A549 (cell line): ENCODE measurements at regions not wholly inside any gene's neighbourhood (a gene's known extent, or its start where the extent isn't known, plus 50 kb on each side); places are given as distances from the start of the nearest gene placed in this dataset.

Experiments
- CHD2 ChIP-seq: fragments of 150-350 bp; IDR thresholded peaks from 2 replicates; pipeline ENCODE4 v1.6.1; 2014; ENCODE audit warnings: low read length; ENCODE audit not compliant: partially characterized antibody
- MAX ChIP-seq: IDR thresholded peaks from 2 replicates; pipeline ENCODE4 v1.6.1; 2012
- POLR2A ChIP-seq: IDR thresholded peaks from 2 replicates; pipeline ENCODE4 v1.6.1; 2012; ENCODE audit warnings: mild to moderate bottlenecking, low read length
- SMC3 ChIP-seq: fragments of >200 bp; sonication (Bioruptor Twin); formaldehyde crosslinking; IDR thresholded peaks from 3 replicates; pipeline ENCODE4 v1.6.1; 2018; ENCODE audit warnings: inconsistent platforms
- TF ChIP-seq, protein P1 (sequence below): fragments of >200 bp; sonication (Bioruptor Twin); formaldehyde crosslinking; IDR thresholded peaks from 3 replicates; pipeline ENCODE4 v1.5.1; 2016

DNA sequence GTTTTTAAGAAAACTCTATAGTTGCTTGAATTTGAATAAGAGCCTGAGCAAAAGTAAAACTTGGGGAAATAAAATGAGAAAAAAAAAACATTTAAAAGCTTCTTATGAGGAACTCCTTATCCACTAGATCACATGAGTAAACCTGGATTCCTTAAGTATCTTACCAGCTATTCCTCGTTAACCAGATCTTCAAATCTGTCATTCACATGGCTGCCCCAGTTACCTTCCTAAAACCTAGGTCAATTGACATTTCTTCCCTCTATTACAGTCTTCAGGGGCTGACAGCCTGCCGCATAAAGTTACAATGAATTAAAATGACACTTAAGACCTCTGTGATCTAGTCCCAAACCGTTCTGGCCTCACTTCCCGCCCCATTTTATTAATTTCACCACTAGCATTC lies 583.6 kb downstream of the NR2F2 start:
- TF ChIP-seq, protein P1, sequence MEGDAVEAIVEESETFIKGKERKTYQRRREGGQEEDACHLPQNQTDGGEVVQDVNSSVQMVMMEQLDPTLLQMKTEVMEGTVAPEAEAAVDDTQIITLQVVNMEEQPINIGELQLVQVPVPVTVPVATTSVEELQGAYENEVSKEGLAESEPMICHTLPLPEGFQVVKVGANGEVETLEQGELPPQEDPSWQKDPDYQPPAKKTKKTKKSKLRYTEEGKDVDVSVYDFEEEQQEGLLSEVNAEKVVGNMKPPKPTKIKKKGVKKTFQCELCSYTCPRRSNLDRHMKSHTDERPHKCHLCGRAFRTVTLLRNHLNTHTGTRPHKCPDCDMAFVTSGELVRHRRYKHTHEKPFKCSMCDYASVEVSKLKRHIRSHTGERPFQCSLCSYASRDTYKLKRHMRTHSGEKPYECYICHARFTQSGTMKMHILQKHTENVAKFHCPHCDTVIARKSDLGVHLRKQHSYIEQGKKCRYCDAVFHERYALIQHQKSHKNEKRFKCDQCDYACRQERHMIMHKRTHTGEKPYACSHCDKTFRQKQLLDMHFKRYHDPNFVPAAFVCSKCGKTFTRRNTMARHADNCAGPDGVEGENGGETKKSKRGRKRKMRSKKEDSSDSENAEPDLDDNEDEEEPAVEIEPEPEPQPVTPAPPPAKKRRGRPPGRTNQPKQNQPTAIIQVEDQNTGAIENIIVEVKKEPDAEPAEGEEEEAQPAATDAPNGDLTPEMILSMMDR: no peak
- TF ChIP-seq CHD2 (no peak), POLR2A (no peak), SMC3 (no peak), MAX (no peak)
